ENCODE measurements at regions not wholly inside any gene's neighbourhood (a gene's known extent, or its start where the extent isn't known, plus 50 kb on each side); places are given as distances from the start of the nearest gene placed in this dataset.

DNA sequence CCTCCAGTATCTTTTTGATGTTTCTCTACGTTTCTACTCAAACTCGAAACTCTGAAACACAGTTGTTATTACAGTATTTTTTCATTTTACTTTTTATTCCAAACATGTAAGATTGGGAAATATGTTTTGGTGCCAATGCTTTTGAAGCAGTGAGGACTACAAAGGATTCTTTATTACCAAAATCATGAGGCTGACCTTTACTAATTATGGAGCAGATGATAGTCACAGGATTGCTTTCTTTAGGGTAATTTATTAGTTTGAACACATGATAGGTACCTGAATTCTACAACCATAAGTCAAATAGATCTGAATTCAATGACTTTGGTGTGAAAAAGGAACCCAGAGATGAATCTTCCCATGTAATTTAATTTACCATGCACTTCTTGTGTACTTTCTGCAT, 2015.1 kb upstream of the C9orf72 start:
- no peak for TF ChIP-seq EZH2 (IDR thresholded peaks at IDR 0.05; ENCODE audit: borderline replicate concordance, low read length)
- TF ChIP-seq, protein P1, sequence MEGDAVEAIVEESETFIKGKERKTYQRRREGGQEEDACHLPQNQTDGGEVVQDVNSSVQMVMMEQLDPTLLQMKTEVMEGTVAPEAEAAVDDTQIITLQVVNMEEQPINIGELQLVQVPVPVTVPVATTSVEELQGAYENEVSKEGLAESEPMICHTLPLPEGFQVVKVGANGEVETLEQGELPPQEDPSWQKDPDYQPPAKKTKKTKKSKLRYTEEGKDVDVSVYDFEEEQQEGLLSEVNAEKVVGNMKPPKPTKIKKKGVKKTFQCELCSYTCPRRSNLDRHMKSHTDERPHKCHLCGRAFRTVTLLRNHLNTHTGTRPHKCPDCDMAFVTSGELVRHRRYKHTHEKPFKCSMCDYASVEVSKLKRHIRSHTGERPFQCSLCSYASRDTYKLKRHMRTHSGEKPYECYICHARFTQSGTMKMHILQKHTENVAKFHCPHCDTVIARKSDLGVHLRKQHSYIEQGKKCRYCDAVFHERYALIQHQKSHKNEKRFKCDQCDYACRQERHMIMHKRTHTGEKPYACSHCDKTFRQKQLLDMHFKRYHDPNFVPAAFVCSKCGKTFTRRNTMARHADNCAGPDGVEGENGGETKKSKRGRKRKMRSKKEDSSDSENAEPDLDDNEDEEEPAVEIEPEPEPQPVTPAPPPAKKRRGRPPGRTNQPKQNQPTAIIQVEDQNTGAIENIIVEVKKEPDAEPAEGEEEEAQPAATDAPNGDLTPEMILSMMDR (conservative IDR thresholded peaks at IDR 0.05 in 1 of 2, IDR thresholded peaks at IDR 0.05 in 1 of 2; ENCODE audit: extremely low read depth in 1 of 2, insufficient read depth in 1 of 2, low read depth in 1 of 2, low read length in 2 of 2): no peak

Measured in mammary epithelial cell (primary cell).